Vagina (tissue), 2 donors: ENCODE measurements at regions not wholly inside any gene's neighbourhood (a gene's known extent, or its start where the extent isn't known, plus 50 kb on each side); places are given as distances from the start of the nearest gene placed in this dataset.
A peak's percentile ranks its signal among the peaks of the same experiment; 100 is the strongest.

Experiments
- DNase-seq, 2 donors: peaks; one replicate each; pipeline ENCODE4 v3.0.0-alpha.2; 2017; ENCODE audit errors: extremely low spot score in 2 of 2
- H3K27ac ChIP-seq: fragments of 200-600 bp; sonication (generic); one replicate; pipeline ENCODE4 v1.5.1; 2019
- H3K27me3 ChIP-seq: fragments of 200-600 bp; sonication (generic); one replicate; pipeline ENCODE4 v1.5.1; 2019
- H3K36me3 ChIP-seq, 2 donors: fragments of 200-600 bp; sonication (generic); one replicate each; pipeline ENCODE4 v1.5.1; 2017 to 2019
- H3K4me1 ChIP-seq: fragments of 200-600 bp; sonication (generic); one replicate; pipeline ENCODE4 v1.5.1; 2019
- H3K4me3 ChIP-seq, 2 donors: fragments of 200-600 bp; sonication (generic); 1 replicate in 1 of 2; 2 replicates in 1 of 2; pipeline ENCODE4 v1.5.1; 2016 to 2019
- H3K9me3 ChIP-seq: fragments of 200-600 bp; sonication (generic); one replicate; pipeline ENCODE4 v1.5.1; 2019
- CTCF ChIP-seq, 3 experiments: fragments of 450-650 bp in 2 of 3; fragments of 200-600 bp in 1 of 3; sonication (generic) in 1 of 3; IDR thresholded peaks; one replicate each; pipeline ENCODE4 v1.5.1; 2017 to 2019; ENCODE audit warnings: antibody characterized with exemption in 3 of 3, mild to moderate bottlenecking in 2 of 3, moderate library complexity in 2 of 3
- POLR2A ChIP-seq, 2 donors: fragments of 450-650 bp; IDR thresholded peaks; one replicate each; pipeline ENCODE4 v1.6.1; 2017; ENCODE audit warnings: antibody characterized with exemption in 2 of 2, mild to moderate bottlenecking in 2 of 2, moderate library complexity in 2 of 2
- POLR2AphosphoS5 ChIP-seq, 2 donors: sonication (generic); formaldehyde crosslinking; IDR thresholded peaks; one replicate each; pipeline ENCODE4 v1.9.0; 2017; ENCODE audit warnings: antibody characterized with exemption in 2 of 2, mild to moderate bottlenecking in 2 of 2, low read depth in 1 of 2; ENCODE audit not compliant: insufficient read depth in 1 of 2
- intact Hi-C: fragments of 100-400 bp; cut with DNase I; formaldehyde crosslinking; loops from one replicate; pipeline ENCODE4 v1.15.1; 2023

DNA sequence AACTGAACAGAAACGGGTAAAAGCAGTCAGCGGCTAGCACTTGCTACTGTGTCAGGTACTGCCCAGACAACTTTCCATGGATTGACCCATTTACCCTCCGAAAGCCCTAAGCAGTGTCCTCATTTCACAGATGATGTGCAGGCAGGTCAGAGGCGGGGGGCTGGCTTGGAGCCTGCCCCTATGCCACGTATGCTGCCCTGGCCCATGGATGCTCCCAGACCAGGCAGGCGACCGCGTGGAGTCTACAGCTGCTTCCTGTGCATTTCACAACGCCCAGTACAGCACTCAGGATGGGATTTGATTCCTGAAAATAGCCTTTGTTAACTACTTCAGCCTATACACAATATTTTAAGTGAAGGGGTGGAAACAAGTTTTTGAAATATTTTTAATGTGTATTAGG lies 202.9 kb downstream of the NXNL2 start:
- intact Hi-C loops, result no loop called here
- no peak for DNase-seq
- Histone ChIP-seq H3K27me3 (no peaks in the 10 kb centered on the region), H3K4me3 (no peak overlapping the region), H3K27ac (no peak overlapping the region), H3K36me3 (no peaks in the 10 kb centered on the region), H3K4me1 (peaks cover 40% of the 10 kb centered on the region), H3K9me3 (no peaks in the 10 kb centered on the region)
- no peak for TF ChIP-seq CTCF (IDR thresholded peaks at IDR 0.05)
- no peak for TF ChIP-seq POLR2AphosphoS5 (IDR thresholded peaks at IDR 0.05; ENCODE audit: insufficient read depth in 1 of 2, low read depth in 1 of 2)
- TF ChIP-seq POLR2A (IDR thresholded peaks at IDR 0.05), result no peak

DNA sequence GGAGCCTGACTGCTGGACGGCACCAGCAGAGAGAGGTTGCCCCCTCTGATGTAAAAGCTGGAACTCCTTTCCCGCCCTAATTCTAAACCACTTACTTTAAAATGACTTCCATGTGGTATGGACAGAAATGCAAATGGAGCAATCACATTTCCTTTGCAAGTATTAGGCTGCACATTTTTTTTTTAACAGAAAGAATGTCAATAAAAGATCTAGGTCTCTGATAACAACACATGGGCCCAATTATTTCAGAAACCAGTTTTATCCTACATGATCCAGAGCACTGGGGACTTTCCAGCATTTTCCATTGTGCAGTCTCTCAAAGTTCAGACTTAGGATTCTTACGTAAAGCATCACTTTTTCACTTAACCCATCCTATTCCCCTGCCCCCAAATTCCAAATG lies 203.7 kb downstream of the NXNL2 start:
- TF ChIP-seq POLR2A (IDR thresholded peaks at IDR 0.05) (no peak), POLR2AphosphoS5 (IDR thresholded peaks at IDR 0.05; ENCODE audit: insufficient read depth in 1 of 2, low read depth in 1 of 2) (no peak), CTCF (IDR thresholded peaks at IDR 0.05) (no peak)
- DNase-seq, result no peak
- intact Hi-C loops, result no loop called here

GRCh38 chr9:88739373-88739772 lies 204.4 kb downstream of the NXNL2 start:
- Histone ChIP-seq H3K9me3 (no peaks in the 10 kb centered on the region), H3K36me3 (no peaks in the 10 kb centered on the region), H3K4me1 (peaks cover 43% of the 10 kb centered on the region), H3K4me3 (no peak overlapping the region), H3K27me3 (no peaks in the 10 kb centered on the region), H3K27ac (peak overlapping the region; percentile 42)
- intact Hi-C loops, result no loop called here
- TF ChIP-seq POLR2AphosphoS5 (IDR thresholded peaks at IDR 0.05; ENCODE audit: insufficient read depth in 1 of 2, low read depth in 1 of 2), result no peak
- no peak for TF ChIP-seq POLR2A (IDR thresholded peaks at IDR 0.05)
- TF ChIP-seq CTCF (IDR thresholded peaks at IDR 0.05), result no peak
- no peak for DNase-seq

More for the DNA sequence above, 203.7 kb downstream of the NXNL2 start:
- Histone ChIP-seq H3K4me3 (no peak overlapping the region), H3K36me3 (no peaks in the 10 kb centered on the region), H3K27me3 (no peaks in the 10 kb centered on the region), H3K9me3 (no peaks in the 10 kb centered on the region), H3K4me1 (peaks cover 44% of the 10 kb centered on the region), H3K27ac (no peak overlapping the region)

- intact Hi-C loops, result loop anchor here (10.0 kb wide), 1 partner anchor 254 kb away; the partner anchor contains the start of gene S1PR3
- no peak for DNase-seq
- no peaks in the 10 kb centered on the region for H3K9me3 ChIP-seq
- no peak for TF ChIP-seq POLR2A (IDR thresholded peaks at IDR 0.05)
- no peak for TF ChIP-seq CTCF (IDR thresholded peaks at IDR 0.05)
- no peak for TF ChIP-seq POLR2AphosphoS5 (IDR thresholded peaks at IDR 0.05; ENCODE audit: insufficient read depth in 1 of 2, low read depth in 1 of 2)
- H3K27me3 ChIP-seq, result no peaks in the 10 kb centered on the region
- H3K4me3 ChIP-seq, result no peak overlapping the region
- peak overlapping the region; percentile 42 for H3K27ac ChIP-seq
- H3K36me3 ChIP-seq, result no peaks in the 10 kb centered on the region
- H3K4me1 ChIP-seq, result peaks cover 46% of the 10 kb centered on the region
Observed at GRCh38 chr9:88740844-88741243, 205.9 kb downstream of the NXNL2 start.

GRCh38 chr9:88741335-88741734 lies 206.4 kb downstream of the NXNL2 start:
- DNase-seq, result no peak
- Histone ChIP-seq H3K36me3 (no peaks in the 10 kb centered on the region), H3K4me3 (no peak overlapping the region), H3K9me3 (no peaks in the 10 kb centered on the region), H3K27ac (peak overlapping the region; percentile 42), H3K4me1 (peaks cover 50% of the 10 kb centered on the region), H3K27me3 (no peaks in the 10 kb centered on the region)
- intact Hi-C loops, result loop anchor here (10.0 kb wide), 1 partner anchor 253 kb away; the partner anchor contains the start of gene S1PR3
- TF ChIP-seq POLR2A (IDR thresholded peaks at IDR 0.05) (no peak), POLR2AphosphoS5 (IDR thresholded peaks at IDR 0.05; ENCODE audit: insufficient read depth in 1 of 2, low read depth in 1 of 2) (no peak), CTCF (IDR thresholded peaks at IDR 0.05) (peak in 1 of 3 experiments; percentile 16)
